ENCODE measurements at regions not wholly inside any gene's neighbourhood (a gene's known extent, or its start where the extent isn't known, plus 50 kb on each side); places are given as distances from the start of the nearest gene placed in this dataset.
"Not testable (repeated sequence)": the region's sequence is repeated elsewhere in the genome, so short reads cannot be mapped to it uniquely, and the experiment has no call there.

DNA sequence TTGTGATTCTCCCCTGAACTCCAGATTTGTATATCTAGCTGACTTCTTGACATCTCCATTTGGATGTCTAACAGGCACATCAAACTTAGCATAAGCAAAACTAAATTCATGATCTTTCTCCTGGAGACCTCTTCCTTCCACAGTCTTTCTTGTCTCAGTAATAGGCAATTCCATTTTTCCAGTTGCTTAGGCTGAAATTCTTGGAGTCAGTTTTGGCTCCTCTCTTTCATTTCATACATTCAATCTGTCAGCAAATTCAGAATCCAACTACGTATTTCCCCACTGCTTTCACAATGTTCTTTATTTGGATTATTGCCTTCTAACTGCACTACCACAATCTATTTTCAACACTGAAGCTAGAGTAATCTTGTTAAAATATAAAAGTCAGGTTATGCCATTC, 219.9 kb upstream of the GLRA2 start:
- no peaks in the 10 kb centered on the region for H3K27me3 ChIP-seq (replicated peaks in 1 of 2; ENCODE audit: control insufficient read depth in 2 of 2, insufficient read depth in 2 of 2, low read length in 1 of 2)
- no peak overlapping the region for H3K27ac ChIP-seq (ENCODE audit: control insufficient read depth, insufficient read depth)
- ChIA-PET POLR2A (no interaction called here), SMC1A (ENCODE audit: uncharacterized antibody, unreplicated experiment) (interaction anchor here (1.5 kb wide), 1 partner anchor 35 kb away, joined by 3 read pairs; no protein-coding TSS in a partner anchor), RAD21 (ENCODE audit: unreplicated experiment) (no interaction called here), CTCF (no interaction called here)
- in situ Hi-C loops (cut with MboI) (no loop called here), intact Hi-C loops (cut with micrococcal nuclease; ENCODE audit: unreplicated experiment) (no loop called here)
- no peaks in the 10 kb centered on the region for H4K20me1 ChIP-seq (ENCODE audit: control insufficient read depth, insufficient read depth)
- H3K4me1 ChIP-seq (ENCODE audit: control insufficient read depth, insufficient read depth, low read length): no peaks in the 10 kb centered on the region
- no peaks in the 10 kb centered on the region for H3K9me3 ChIP-seq (replicated peaks; ENCODE audit: control insufficient read depth, insufficient read depth, low read length)
- no peak overlapping the region for H3K4me2 ChIP-seq (ENCODE audit: control insufficient read depth, insufficient read depth)
- no peak overlapping the region for H3K9ac ChIP-seq (ENCODE audit: control insufficient read depth, insufficient read depth, low read length)
- no peaks in the 10 kb centered on the region for H3K36me3 ChIP-seq (ENCODE audit: control insufficient read depth in 2 of 2, insufficient read depth in 2 of 2, low read length in 1 of 2)
- no TSS peak for BruUV-seq (replicated peaks)
- H3K79me2 ChIP-seq (ENCODE audit: control insufficient read depth, insufficient read depth, low read length): no peaks in the 10 kb centered on the region
- no peak for ATAC-seq
- TF ChIP-seq RAD51 (IDR thresholded peaks at IDR 0.05) (no peak), TARDBP (IDR thresholded peaks at IDR 0.05; ENCODE audit: borderline replicate concordance) (no peak)
- H3K4me3 ChIP-seq: no peak overlapping the region
- WGBS (ENCODE audit: insufficient coverage, insufficient replicate concordance, low lambda C conversion rate, missing lambda C conversion rate): 67% methylated on average over 1 of the region's 1 CpG
- DNase-seq (ENCODE audit: low read depth, low spot score): no peak
- no peak overlapping the region for H2AFZ ChIP-seq (ENCODE audit: control insufficient read depth, low read depth, low read length)
- FAIRE-seq: no peak

GRCh38 chrX:14308976-14309375, 220.4 kb upstream of the GLRA2 start:
- H3K27me3 ChIP-seq (replicated peaks in 1 of 2; ENCODE audit: control insufficient read depth in 2 of 2, insufficient read depth in 2 of 2, low read length in 1 of 2); FAIRE-seq; H4K20me1 ChIP-seq (ENCODE audit: control insufficient read depth, insufficient read depth); ATAC-seq; POLR2A ChIA-PET; H3K27ac ChIP-seq (ENCODE audit: control insufficient read depth, insufficient read depth); DNase-seq (ENCODE audit: low read depth, low spot score); intact Hi-C loops (cut with micrococcal nuclease; ENCODE audit: unreplicated experiment); H3K9ac ChIP-seq (ENCODE audit: control insufficient read depth, insufficient read depth, low read length); in situ Hi-C loops (cut with MboI); H3K4me3 ChIP-seq; RAD21 ChIA-PET (ENCODE audit: unreplicated experiment); H2AFZ ChIP-seq (ENCODE audit: control insufficient read depth, low read depth, low read length); BruUV-seq (replicated peaks); H3K4me1 ChIP-seq (ENCODE audit: control insufficient read depth, insufficient read depth, low read length); H3K79me2 ChIP-seq (ENCODE audit: control insufficient read depth, insufficient read depth, low read length); CTCF ChIA-PET; H3K4me2 ChIP-seq (ENCODE audit: control insufficient read depth, insufficient read depth); H3K9me3 ChIP-seq (replicated peaks; ENCODE audit: control insufficient read depth, insufficient read depth, low read length); H3K36me3 ChIP-seq (ENCODE audit: control insufficient read depth in 2 of 2, insufficient read depth in 2 of 2, low read length in 1 of 2): not testable (repeated sequence)
- SMC1A ChIA-PET (ENCODE audit: uncharacterized antibody, unreplicated experiment): interaction anchor here (1.5 kb wide), 1 partner anchor 34 kb away, joined by 3 read pairs; no protein-coding TSS in a partner anchor
- WGBS (ENCODE audit: insufficient coverage, insufficient replicate concordance, low lambda C conversion rate, missing lambda C conversion rate): 22% methylated on average over 3 of the region's 3 CpGs

All from GM12878 (cell line).